Left renal pelvis (tissue), 4 donors: ENCODE measurements at regions not wholly inside any gene's neighbourhood (a gene's known extent, or its start where the extent isn't known, plus 50 kb on each side); places are given as distances from the start of the nearest gene placed in this dataset.
"Not testable (repeated sequence)": the region's sequence is repeated elsewhere in the genome, so short reads cannot be mapped to it uniquely, and the experiment has no call there.

Experiments used
- DNase-seq, 4 donors: peaks; one replicate each; pipeline ENCODE4 v3.0.0-alpha.2; 2013; ENCODE audit warnings: low read depth in 4 of 4, low spot score in 3 of 4

DNA sequence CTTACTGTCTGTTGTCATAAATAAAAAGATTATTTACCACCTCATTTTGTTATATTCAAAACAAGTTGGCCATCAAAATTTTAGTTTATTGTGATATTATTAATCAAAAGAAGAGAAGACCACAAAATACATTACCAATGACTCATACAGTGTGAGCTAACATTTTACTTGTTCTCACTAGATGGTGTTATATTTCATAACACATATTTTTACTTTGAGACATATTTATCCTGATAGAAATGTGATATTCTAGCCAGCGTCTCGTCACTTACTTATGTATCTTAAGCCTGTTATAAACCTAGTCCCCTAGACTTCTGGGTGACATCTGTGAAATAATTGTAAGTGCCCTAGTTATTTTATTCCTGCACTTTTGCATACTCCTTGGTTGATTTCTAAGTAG, 263.2 kb downstream of the CDH7 start:
- no peak for DNase-seq

GRCh38 chr18:66011916-66012315, 261.1 kb downstream of the CDH7 start:
- DNase-seq, result no peak

GRCh38 chr18:66005831-66006588, 255.2 kb downstream of the CDH7 start:
- DNase-seq, result no peak

- DNase-seq, result not testable (repeated sequence)
Observed at GRCh38 chr18:65998971-65999700, 248.3 kb downstream of the CDH7 start.

- DNase-seq, result no peak
Observed at GRCh38 chr18:65995206-65995605, 244.4 kb downstream of the CDH7 start.

GRCh38 chr18:65994302-65994701, 243.5 kb downstream of the CDH7 start:
- no peak for DNase-seq

- DNase-seq, result no peak
Observed at GRCh38 chr18:65990944-65991708, 240.3 kb downstream of the CDH7 start.

- DNase-seq, result no peak
Observed at GRCh38 chr18:65990174-65990690, 239.4 kb downstream of the CDH7 start.

- DNase-seq, result no peak
Observed at GRCh38 chr18:65988972-65989371, 238.2 kb downstream of the CDH7 start.

DNA sequence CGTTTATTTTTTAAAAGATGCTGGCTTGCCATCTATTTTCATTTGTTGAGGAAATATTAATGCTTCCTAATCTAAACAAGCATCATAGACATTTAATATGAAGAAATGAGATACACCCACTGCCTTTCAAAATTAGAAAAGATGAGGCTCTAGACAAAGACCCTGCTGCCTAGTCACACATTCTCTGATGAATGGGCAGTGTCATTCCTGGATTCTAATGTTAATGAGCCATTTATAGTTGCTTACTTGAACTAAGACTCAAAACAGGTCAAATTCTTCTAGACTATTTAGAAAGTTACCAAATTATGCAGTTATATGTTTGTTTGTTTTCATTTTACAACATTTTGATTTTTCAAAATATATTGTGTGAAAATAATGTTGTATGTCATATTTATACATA, 237.6 kb downstream of the CDH7 start:
- DNase-seq, result no peak

GRCh38 chr18:65983750-65984149, 232.9 kb downstream of the CDH7 start:
- no peak for DNase-seq

DNA sequence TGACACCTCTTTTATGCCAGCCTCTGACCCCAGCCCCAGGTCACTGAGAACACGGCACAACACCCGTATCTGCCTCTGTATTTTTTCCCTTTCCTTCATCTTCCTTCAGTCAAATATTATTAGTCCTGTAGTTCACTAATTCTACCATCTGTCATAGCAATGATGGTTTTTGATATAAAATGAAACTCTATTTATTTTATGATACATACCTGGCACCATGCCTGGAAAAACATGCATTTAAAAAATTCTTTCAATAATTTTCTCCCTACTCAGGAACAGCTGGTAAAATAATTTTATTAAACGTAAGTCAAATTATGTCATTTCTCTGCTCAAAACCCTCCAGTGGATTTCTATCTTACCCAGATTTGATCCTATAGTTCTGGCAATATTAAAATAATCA, 224.7 kb downstream of the CDH7 start:
- no peak for DNase-seq

- DNase-seq, result no peak
Observed at GRCh38 chr18:65974758-65975157, 223.9 kb downstream of the CDH7 start.

- DNase-seq, result no peak
Observed at GRCh38 chr18:65968239-65969004, 217.6 kb downstream of the CDH7 start.

- no peak for DNase-seq
Observed at GRCh38 chr18:65955747-65956146, 204.9 kb downstream of the CDH7 start.

GRCh38 chr18:65954372-65954771, 203.6 kb downstream of the CDH7 start:
- DNase-seq, result no peak

GRCh38 chr18:65946777-65947176, 196.0 kb downstream of the CDH7 start:
- no peak for DNase-seq

- no peak for DNase-seq
Observed at GRCh38 chr18:65943268-65943667, 192.5 kb downstream of the CDH7 start.

- no peak for DNase-seq
Observed at GRCh38 chr18:65942854-65943253, 192.0 kb downstream of the CDH7 start.

DNA sequence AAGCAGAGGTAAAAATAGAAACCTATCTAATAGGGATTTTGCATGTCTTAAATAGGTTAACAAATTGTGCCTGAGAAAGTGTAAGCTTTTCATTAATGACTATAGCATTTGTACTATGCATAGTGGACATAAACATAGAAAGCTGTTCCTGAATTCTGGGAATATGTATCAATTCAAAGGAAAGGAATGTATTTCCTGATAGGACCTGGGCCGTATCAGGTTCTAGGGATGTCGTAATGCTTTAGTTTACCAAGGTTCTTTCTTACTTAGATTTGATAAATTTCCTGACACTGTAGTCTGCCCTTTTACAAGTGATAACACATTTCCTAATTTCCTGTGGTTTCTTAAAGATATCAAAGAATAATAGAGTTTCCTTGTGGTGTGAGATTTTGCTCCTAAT, 191.3 kb downstream of the CDH7 start:
- no peak for DNase-seq

DNA sequence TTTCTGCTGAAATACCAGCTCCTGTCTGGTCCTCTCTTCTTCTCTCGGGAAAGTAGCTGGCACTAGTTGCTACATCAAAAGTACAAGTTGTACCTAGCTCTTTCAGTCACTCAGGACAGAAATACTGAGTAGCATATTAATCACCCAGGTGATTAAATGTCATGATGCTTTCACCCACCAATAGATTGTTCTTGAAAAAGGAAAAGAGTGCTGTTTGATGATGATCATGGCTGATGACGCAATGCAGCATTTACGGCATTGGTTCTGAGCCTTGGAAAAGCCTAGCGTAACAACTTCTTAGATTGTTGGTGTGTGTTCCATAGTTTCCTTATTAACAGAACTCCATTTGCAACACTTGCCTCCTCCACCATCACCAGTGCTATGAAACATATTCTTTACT, 190.7 kb downstream of the CDH7 start:
- DNase-seq, result no peak
